ENCODE measurements at regions not wholly inside any gene's neighbourhood (a gene's known extent, or its start where the extent isn't known, plus 50 kb on each side); places are given as distances from the start of the nearest gene placed in this dataset.

DNA sequence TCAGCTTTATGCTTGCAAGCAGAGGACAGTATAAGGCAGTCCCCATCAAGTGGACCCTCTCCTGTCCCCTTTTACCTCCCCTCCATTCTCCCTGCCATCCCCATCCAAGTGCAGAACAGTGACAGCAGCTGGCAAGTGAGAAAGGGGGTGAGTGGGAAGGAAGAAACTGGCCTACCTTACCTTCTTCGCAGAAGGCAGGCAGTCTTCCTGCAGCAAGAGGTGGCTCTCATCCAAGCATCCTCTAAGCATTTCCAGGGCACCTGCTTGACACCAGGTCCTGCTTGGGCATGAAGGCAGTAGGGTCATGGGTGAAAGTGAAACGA is 77.3 kb upstream of the SH3PXD2B start:
- TF ChIP-seq, protein P1, sequence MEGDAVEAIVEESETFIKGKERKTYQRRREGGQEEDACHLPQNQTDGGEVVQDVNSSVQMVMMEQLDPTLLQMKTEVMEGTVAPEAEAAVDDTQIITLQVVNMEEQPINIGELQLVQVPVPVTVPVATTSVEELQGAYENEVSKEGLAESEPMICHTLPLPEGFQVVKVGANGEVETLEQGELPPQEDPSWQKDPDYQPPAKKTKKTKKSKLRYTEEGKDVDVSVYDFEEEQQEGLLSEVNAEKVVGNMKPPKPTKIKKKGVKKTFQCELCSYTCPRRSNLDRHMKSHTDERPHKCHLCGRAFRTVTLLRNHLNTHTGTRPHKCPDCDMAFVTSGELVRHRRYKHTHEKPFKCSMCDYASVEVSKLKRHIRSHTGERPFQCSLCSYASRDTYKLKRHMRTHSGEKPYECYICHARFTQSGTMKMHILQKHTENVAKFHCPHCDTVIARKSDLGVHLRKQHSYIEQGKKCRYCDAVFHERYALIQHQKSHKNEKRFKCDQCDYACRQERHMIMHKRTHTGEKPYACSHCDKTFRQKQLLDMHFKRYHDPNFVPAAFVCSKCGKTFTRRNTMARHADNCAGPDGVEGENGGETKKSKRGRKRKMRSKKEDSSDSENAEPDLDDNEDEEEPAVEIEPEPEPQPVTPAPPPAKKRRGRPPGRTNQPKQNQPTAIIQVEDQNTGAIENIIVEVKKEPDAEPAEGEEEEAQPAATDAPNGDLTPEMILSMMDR (conservative IDR thresholded peaks at IDR 0.05; ENCODE audit: low read depth in 2 of 2) = no peak
- no peak for TF ChIP-seq EZH2phosphoT487 (IDR thresholded peaks at IDR 0.05; ENCODE audit: unreplicated experiment)
- TF ChIP-seq POLR2AphosphoS5 (IDR thresholded peaks at IDR 0.05; ENCODE audit: low read depth) = no peak
- TF ChIP-seq, protein P2, sequence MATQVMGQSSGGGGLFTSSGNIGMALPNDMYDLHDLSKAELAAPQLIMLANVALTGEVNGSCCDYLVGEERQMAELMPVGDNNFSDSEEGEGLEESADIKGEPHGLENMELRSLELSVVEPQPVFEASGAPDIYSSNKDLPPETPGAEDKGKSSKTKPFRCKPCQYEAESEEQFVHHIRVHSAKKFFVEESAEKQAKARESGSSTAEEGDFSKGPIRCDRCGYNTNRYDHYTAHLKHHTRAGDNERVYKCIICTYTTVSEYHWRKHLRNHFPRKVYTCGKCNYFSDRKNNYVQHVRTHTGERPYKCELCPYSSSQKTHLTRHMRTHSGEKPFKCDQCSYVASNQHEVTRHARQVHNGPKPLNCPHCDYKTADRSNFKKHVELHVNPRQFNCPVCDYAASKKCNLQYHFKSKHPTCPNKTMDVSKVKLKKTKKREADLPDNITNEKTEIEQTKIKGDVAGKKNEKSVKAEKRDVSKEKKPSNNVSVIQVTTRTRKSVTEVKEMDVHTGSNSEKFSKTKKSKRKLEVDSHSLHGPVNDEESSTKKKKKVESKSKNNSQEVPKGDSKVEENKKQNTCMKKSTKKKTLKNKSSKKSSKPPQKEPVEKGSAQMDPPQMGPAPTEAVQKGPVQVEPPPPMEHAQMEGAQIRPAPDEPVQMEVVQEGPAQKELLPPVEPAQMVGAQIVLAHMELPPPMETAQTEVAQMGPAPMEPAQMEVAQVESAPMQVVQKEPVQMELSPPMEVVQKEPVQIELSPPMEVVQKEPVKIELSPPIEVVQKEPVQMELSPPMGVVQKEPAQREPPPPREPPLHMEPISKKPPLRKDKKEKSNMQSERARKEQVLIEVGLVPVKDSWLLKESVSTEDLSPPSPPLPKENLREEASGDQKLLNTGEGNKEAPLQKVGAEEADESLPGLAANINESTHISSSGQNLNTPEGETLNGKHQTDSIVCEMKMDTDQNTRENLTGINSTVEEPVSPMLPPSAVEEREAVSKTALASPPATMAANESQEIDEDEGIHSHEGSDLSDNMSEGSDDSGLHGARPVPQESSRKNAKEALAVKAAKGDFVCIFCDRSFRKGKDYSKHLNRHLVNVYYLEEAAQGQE (IDR thresholded peaks at IDR 0.05; ENCODE audit: unreplicated experiment) = no peak
- no peak for TF ChIP-seq CREB1 (CRISPR knock-in tag; IDR thresholded peaks at IDR 0.05; ENCODE audit: low read depth)
- no peak for TF ChIP-seq EZH2 (IDR thresholded peaks at IDR 0.05; ENCODE audit: low read depth, unreplicated experiment)
- TF ChIP-seq ZNF331 (CRISPR knock-in tag; IDR thresholded peaks at IDR 0.05; ENCODE audit: low read depth) = no peak
- no peak for TF ChIP-seq STAT1 (IDR thresholded peaks at IDR 0.05; ENCODE audit: unreplicated experiment)
- TF ChIP-seq JUNB (IDR thresholded peaks at IDR 0.05; ENCODE audit: unreplicated experiment) = no peak
